Activated CD8-positive, alpha-beta memory T cell treated with anti-CD3 and anti-CD28 coated beads, Interleukin-2, amount 50 U/mL, for 24 hours (primary cell): ENCODE measurements at regions not wholly inside any gene's neighbourhood (a gene's known extent, or its start where the extent isn't known, plus 50 kb on each side); places are given as distances from the start of the nearest gene placed in this dataset.

Source experiments
- DNase-seq: peaks from one replicate; pipeline ENCODE4 v3.0.0-alpha.2; 2020; ENCODE audit errors: extremely low read depth

- DNase-seq = no peak
These were observed 343.7 kb downstream of the MID1IP1 start for GRCh38 chrX:39144956-39145355.

GRCh38 chrX:39145859-39146258, 344.6 kb downstream of the MID1IP1 start:
- no peak for DNase-seq

- DNase-seq = no peak
These were observed 348.5 kb downstream of the MID1IP1 start for GRCh38 chrX:39149761-39150160.

- DNase-seq = no peak
These were observed 349.0 kb downstream of the MID1IP1 start for GRCh38 chrX:39150220-39150619.

GRCh38 chrX:39150621-39151020, 349.4 kb downstream of the MID1IP1 start:
- no peak for DNase-seq

GRCh38 chrX:39152106-39152649, 350.9 kb downstream of the MID1IP1 start:
- no peak for DNase-seq

GRCh38 chrX:39156051-39156450, 354.8 kb downstream of the MID1IP1 start:
- no peak for DNase-seq

- DNase-seq = no peak
These were observed 355.7 kb downstream of the MID1IP1 start for GRCh38 chrX:39157006-39157405.

- DNase-seq = no peak
These were observed 356.5 kb downstream of the MID1IP1 start for GRCh38 chrX:39157796-39158195.

- no peak for DNase-seq
These were observed 357.8 kb downstream of the MID1IP1 start for GRCh38 chrX:39158801-39159657.

GRCh38 chrX:39159921-39160507, 358.8 kb downstream of the MID1IP1 start:
- no peak for DNase-seq

GRCh38 chrX:39161611-39162255, 360.5 kb downstream of the MID1IP1 start:
- no peak for DNase-seq

- no peak for DNase-seq
These were observed 361.1 kb downstream of the MID1IP1 start for GRCh38 chrX:39162322-39162735.

- no peak for DNase-seq
These were observed 362.4 kb downstream of the MID1IP1 start for GRCh38 chrX:39163581-39164126.

- DNase-seq = no peak
These were observed 363.0 kb downstream of the MID1IP1 start for GRCh38 chrX:39164212-39164611.

GRCh38 chrX:39165185-39165584, 363.9 kb downstream of the MID1IP1 start:
- no peak for DNase-seq

GRCh38 chrX:39165773-39166172, 364.5 kb downstream of the MID1IP1 start:
- no peak for DNase-seq

GRCh38 chrX:39167791-39168190, 366.5 kb downstream of the MID1IP1 start:
- no peak for DNase-seq

- no peak for DNase-seq
These were observed 367.4 kb downstream of the MID1IP1 start for GRCh38 chrX:39168609-39169008.

GRCh38 chrX:39169976-39170375, 368.7 kb downstream of the MID1IP1 start:
- DNase-seq = no peak

- no peak for DNase-seq
These were observed 369.2 kb downstream of the MID1IP1 start for GRCh38 chrX:39170464-39170863.

GRCh38 chrX:39171686-39172085, 370.4 kb downstream of the MID1IP1 start:
- DNase-seq = no peak
